A673 (cell line): ENCODE measurements at regions not wholly inside any gene's neighbourhood (a gene's known extent, or its start where the extent isn't known, plus 50 kb on each side); places are given as distances from the start of the nearest gene placed in this dataset.

ENCODE experiments used
- BruUV-seq: library from RNA; stranded (reverse); fragments of 400-500 nt; replicated peaks from 2 replicates; lab custom pipeline; 2021; lab: Mats Ljungman, UMichigan
- CTCF ChIA-PET: fragments of 300-600 bp; sonication (Branson Sonifier 250); formaldehyde crosslinking; loops from one replicate; lab custom pipeline; 2022; ENCODE audit warnings: antibody characterized with exemption; lab: Charles Lee
- POLR2A ChIA-PET: fragments of 300-600 bp; sonication (Branson Sonifier 250); formaldehyde crosslinking; loops from one replicate; lab custom pipeline; 2022; ENCODE audit warnings: antibody characterized with exemption; ENCODE audit not compliant: low non-redundant PET; lab: Charles Lee
- DNase-seq: peaks from one replicate; pipeline ENCODE4 v3.0.0-alpha.2; 2015; ENCODE audit warnings: low spot score
- H3K27ac ChIP-seq: fragments of 200-600 bp; sonication (generic); 2 replicates; pipeline ENCODE4 v1.5.1; 2016; ENCODE audit warnings: mixed run types, low read depth, mild to moderate bottlenecking, mixed read lengths, antibody characterized with exemption, low read length; ENCODE audit not compliant: poor library complexity, severe bottlenecking
- H3K27me3 ChIP-seq: fragments of 200-600 bp; sonication (generic); replicated peaks from 2 replicates; pipeline ENCODE4 v1.6.1; 2017; ENCODE audit warnings: mixed run types, low read depth, mild to moderate bottlenecking, mixed read lengths, antibody characterized with exemption, low read length; ENCODE audit not compliant: insufficient read depth, poor library complexity
- H3K36me3 ChIP-seq: fragments of 200-600 bp; sonication (generic); 2 replicates; pipeline ENCODE4 v1.6.1; 2016; ENCODE audit warnings: mixed run types, mild to moderate bottlenecking, mixed read lengths, antibody characterized with exemption, low read length; ENCODE audit not compliant: insufficient read depth, poor library complexity, severe bottlenecking
- H3K4me1 ChIP-seq: fragments of 200-600 bp; sonication (generic); 2 replicates; pipeline ENCODE4 v1.6.1; 2017; ENCODE audit warnings: mixed run types, mild to moderate bottlenecking, mixed read lengths, antibody characterized with exemption, low read length; ENCODE audit not compliant: insufficient read depth, poor library complexity, severe bottlenecking
- H3K4me3 ChIP-seq: fragments of 200-600 bp; sonication (generic); 2 replicates; pipeline ENCODE4 v1.5.1; 2016; ENCODE audit warnings: low read depth, mixed run types, mild to moderate bottlenecking, mixed read lengths, low read length; ENCODE audit not compliant: poor library complexity, severe bottlenecking
- H3K9me3 ChIP-seq: fragments of 200-600 bp; sonication (generic); 2 replicates; pipeline ENCODE4 v1.6.1; 2016; ENCODE audit warnings: mixed run types, low read depth, mild to moderate bottlenecking, mixed read lengths, antibody characterized with exemption, low read length; ENCODE audit not compliant: poor library complexity, severe bottlenecking
- CTCF ChIP-seq: fragments of 300-800, 200-600 bp; sonication (generic); conservative IDR thresholded peaks from 2 replicates; pipeline ENCODE4 v1.5.1; 2017; ENCODE audit warnings: low read depth, mild to moderate bottlenecking, antibody characterized with exemption, low read length, moderate library complexity, mixed read lengths
- EZH2 ChIP-seq: fragments of 200-600 bp; sonication (generic); IDR thresholded peaks from 2 replicates; pipeline ENCODE4 v1.6.1; 2017; ENCODE audit warnings: borderline replicate concordance, low read depth, mild to moderate bottlenecking, mixed read lengths, antibody characterized with exemption, low read length; ENCODE audit not compliant: poor library complexity, severe bottlenecking
- intact Hi-C: fragments of 100-400 bp; cut with micrococcal nuclease; formaldehyde crosslinking; loops from one replicate; pipeline ENCODE4 v1.10.0; 2022; ENCODE audit not compliant: unreplicated experiment

- no peak for TF ChIP-seq EZH2
- TF ChIP-seq CTCF, result no peak
- H3K4me1 ChIP-seq, result no peaks in the 10 kb centered on the region
- ChIA-PET CTCF (no interaction called here), POLR2A (no interaction called here)
- DNase-seq, result no peak
- no peak overlapping the region for H3K4me3 ChIP-seq
- no TSS peak for BruUV-seq
- intact Hi-C loops, result no loop called here
- peaks cover 25% of the 10 kb centered on the region for H3K27me3 ChIP-seq
- no peaks in the 10 kb centered on the region for H3K9me3 ChIP-seq
- no peak overlapping the region for H3K27ac ChIP-seq
- no peaks in the 10 kb centered on the region for H3K36me3 ChIP-seq
Observed at GRCh38 chr10:26386781-26387180, 51.4 kb upstream of the APBB1IP start.
